HCT116 (cell line): ENCODE measurements at regions not wholly inside any gene's neighbourhood (a gene's known extent, or its start where the extent isn't known, plus 50 kb on each side); places are given as distances from the start of the nearest gene placed in this dataset.

Experiments
- CEBPB ChIP-seq: IDR thresholded peaks from 2 replicates; pipeline ENCODE4 v1.6.1; 2012; ENCODE audit warnings: low read depth
- EZH2 ChIP-seq: fragments of 200-600 bp; sonication (generic); IDR thresholded peaks from 2 replicates; pipeline ENCODE4 v1.6.1; 2017; ENCODE audit warnings: antibody characterized with exemption, mixed run types
- EZH2phosphoT487 ChIP-seq: fragments of 200-600 bp; IDR thresholded peaks from 2 replicates; pipeline ENCODE4 v1.6.1; 2018; ENCODE audit warnings: antibody characterized with exemption, borderline replicate concordance
- JUND ChIP-seq: IDR thresholded peaks from 2 replicates; pipeline ENCODE4 v1.6.1; 2012
- POLR2A ChIP-seq: IDR thresholded peaks from 2 replicates; pipeline ENCODE4 v1.7.0; 2011; ENCODE audit warnings: borderline replicate concordance; ENCODE audit not compliant: insufficient read depth, insufficient read length; ENCODE audit errors: extremely low read depth
- POLR2AphosphoS5 ChIP-seq: IDR thresholded peaks from 2 replicates; pipeline ENCODE4 v1.6.1; 2011; ENCODE audit warnings: mild to moderate bottlenecking, low read depth, low read length, moderate library complexity
- RAD21 ChIP-seq: IDR thresholded peaks from 2 replicates; pipeline ENCODE4 v1.6.1; 2012; ENCODE audit warnings: low read depth, mild to moderate bottlenecking
- SIN3A ChIP-seq: IDR thresholded peaks from 2 replicates; pipeline ENCODE4 v1.6.1; 2012; ENCODE audit warnings: low read depth
- SRF ChIP-seq: IDR thresholded peaks from 2 replicates; pipeline ENCODE4 v1.6.1; 2012; ENCODE audit warnings: low read depth
- TCF7L2 ChIP-seq: IDR thresholded peaks from 2 replicates; pipeline ENCODE4 v1.7.0; 2011; ENCODE audit warnings: borderline replicate concordance, inconsistent platforms; ENCODE audit not compliant: insufficient read depth, insufficient read length; ENCODE audit errors: extremely low read depth
- ZNF274 ChIP-seq: fragments of 200-500 bp; sonication (Bioruptor generic); IDR thresholded peaks from 2 replicates; pipeline ENCODE4 v1.6.1; 2014; ENCODE audit warnings: mild to moderate bottlenecking, low read depth, low read length, inconsistent platforms
- TF ChIP-seq, protein P1 (sequence below), 3 experiments: fragments of 200-600 bp in 1 of 3; sonication (generic) in 1 of 3; IDR thresholded peaks in 2 of 3; conservative IDR thresholded peaks in 1 of 3; 2 replicates each; pipeline ENCODE4 v1.5.1; 2012 to 2017; ENCODE audit warnings: low read depth in 2 of 3, low read length in 2 of 3, antibody characterized with exemption in 1 of 3, borderline replicate concordance in 1 of 3, control low read depth in 1 of 3, mild to moderate bottlenecking in 1 of 3, mixed read lengths in 1 of 3, mixed run types in 1 of 3, moderate library complexity in 1 of 3; ENCODE audit not compliant: insufficient read depth in 1 of 3
- TF ChIP-seq, protein P2 (sequence below): IDR thresholded peaks from 2 replicates; pipeline ENCODE4 v1.6.1; 2012; ENCODE audit warnings: low read depth

DNA sequence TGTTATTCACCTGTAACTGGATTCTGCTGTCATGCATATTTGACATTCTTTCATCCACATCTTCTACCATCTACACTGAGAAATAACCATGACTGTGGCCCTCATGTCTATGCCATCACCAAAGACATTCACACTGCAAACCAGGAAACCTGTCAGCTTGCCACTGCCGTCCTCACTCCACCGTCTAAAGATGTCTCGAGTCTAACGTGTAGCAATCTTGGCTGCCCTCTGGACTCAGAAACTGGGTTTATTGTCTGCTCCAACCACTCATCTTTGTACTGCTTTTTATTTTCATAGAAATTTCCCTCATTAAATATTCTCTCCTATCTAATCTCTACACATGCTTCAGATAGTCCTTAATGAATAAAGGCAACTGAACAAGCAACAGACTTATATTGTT, 57.1 kb downstream of the CRYGS start:
- TF ChIP-seq, protein P1, sequence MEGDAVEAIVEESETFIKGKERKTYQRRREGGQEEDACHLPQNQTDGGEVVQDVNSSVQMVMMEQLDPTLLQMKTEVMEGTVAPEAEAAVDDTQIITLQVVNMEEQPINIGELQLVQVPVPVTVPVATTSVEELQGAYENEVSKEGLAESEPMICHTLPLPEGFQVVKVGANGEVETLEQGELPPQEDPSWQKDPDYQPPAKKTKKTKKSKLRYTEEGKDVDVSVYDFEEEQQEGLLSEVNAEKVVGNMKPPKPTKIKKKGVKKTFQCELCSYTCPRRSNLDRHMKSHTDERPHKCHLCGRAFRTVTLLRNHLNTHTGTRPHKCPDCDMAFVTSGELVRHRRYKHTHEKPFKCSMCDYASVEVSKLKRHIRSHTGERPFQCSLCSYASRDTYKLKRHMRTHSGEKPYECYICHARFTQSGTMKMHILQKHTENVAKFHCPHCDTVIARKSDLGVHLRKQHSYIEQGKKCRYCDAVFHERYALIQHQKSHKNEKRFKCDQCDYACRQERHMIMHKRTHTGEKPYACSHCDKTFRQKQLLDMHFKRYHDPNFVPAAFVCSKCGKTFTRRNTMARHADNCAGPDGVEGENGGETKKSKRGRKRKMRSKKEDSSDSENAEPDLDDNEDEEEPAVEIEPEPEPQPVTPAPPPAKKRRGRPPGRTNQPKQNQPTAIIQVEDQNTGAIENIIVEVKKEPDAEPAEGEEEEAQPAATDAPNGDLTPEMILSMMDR (IDR thresholded peaks at IDR 0.05 in 2 of 3, conservative IDR thresholded peaks at IDR 0.05 in 1 of 3; ENCODE audit: borderline replicate concordance in 1 of 3, insufficient read depth in 1 of 3, low read depth in 2 of 3, low read length in 2 of 3): no peak
- TF ChIP-seq POLR2AphosphoS5: no peak
- TF ChIP-seq, protein P2, sequence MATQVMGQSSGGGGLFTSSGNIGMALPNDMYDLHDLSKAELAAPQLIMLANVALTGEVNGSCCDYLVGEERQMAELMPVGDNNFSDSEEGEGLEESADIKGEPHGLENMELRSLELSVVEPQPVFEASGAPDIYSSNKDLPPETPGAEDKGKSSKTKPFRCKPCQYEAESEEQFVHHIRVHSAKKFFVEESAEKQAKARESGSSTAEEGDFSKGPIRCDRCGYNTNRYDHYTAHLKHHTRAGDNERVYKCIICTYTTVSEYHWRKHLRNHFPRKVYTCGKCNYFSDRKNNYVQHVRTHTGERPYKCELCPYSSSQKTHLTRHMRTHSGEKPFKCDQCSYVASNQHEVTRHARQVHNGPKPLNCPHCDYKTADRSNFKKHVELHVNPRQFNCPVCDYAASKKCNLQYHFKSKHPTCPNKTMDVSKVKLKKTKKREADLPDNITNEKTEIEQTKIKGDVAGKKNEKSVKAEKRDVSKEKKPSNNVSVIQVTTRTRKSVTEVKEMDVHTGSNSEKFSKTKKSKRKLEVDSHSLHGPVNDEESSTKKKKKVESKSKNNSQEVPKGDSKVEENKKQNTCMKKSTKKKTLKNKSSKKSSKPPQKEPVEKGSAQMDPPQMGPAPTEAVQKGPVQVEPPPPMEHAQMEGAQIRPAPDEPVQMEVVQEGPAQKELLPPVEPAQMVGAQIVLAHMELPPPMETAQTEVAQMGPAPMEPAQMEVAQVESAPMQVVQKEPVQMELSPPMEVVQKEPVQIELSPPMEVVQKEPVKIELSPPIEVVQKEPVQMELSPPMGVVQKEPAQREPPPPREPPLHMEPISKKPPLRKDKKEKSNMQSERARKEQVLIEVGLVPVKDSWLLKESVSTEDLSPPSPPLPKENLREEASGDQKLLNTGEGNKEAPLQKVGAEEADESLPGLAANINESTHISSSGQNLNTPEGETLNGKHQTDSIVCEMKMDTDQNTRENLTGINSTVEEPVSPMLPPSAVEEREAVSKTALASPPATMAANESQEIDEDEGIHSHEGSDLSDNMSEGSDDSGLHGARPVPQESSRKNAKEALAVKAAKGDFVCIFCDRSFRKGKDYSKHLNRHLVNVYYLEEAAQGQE: no peak
- TF ChIP-seq RAD21: no peak
- no peak for TF ChIP-seq TCF7L2
- no peak for TF ChIP-seq POLR2A
- no peak for TF ChIP-seq JUND
- TF ChIP-seq CEBPB: no peak
- no peak for TF ChIP-seq EZH2phosphoT487
- TF ChIP-seq ZNF274: no peak
- TF ChIP-seq SRF: no peak
- no peak for TF ChIP-seq EZH2
- TF ChIP-seq SIN3A: no peak
